ENCODE measurements at regions not wholly inside any gene's neighbourhood (a gene's known extent, or its start where the extent isn't known, plus 50 kb on each side); places are given as distances from the start of the nearest gene placed in this dataset.

GRCh38 chrX:44742480-44743155 is 101.2 kb upstream of the DUSP21 start:
- TF ChIP-seq CTCF (IDR thresholded peaks at IDR 0.05) (no peak), POLR2AphosphoS5 (IDR thresholded peaks at IDR 0.05) (no peak), POLR2A (IDR thresholded peaks at IDR 0.05) (no peak)
